ENCODE measurements at regions not wholly inside any gene's neighbourhood (a gene's known extent, or its start where the extent isn't known, plus 50 kb on each side); places are given as distances from the start of the nearest gene placed in this dataset.
"Not testable (repeated sequence)": the region's sequence is repeated elsewhere in the genome, so short reads cannot be mapped to it uniquely, and the experiment has no call there.

GRCh38 chr19:27722625-27723024 lies 1490.3 kb downstream of the UQCRFS1 start:
- no peak for ATAC-seq
- no peaks in the 10 kb centered on the region for H3K4me1 Mint-ChIP-seq
- no peak overlapping the region for H3K27ac Mint-ChIP-seq
- peaks cover 18% of the 10 kb centered on the region for H3K9me3 Mint-ChIP-seq
- no peaks in the 10 kb centered on the region for H3K36me3 Mint-ChIP-seq
- no peak overlapping the region for H3K4me3 Mint-ChIP-seq
- DNase-seq (ENCODE audit: low spot score in 2 of 2), result no peak

GRCh38 chr19:27720155-27720554 lies 1492.8 kb downstream of the UQCRFS1 start:
- Mint-ChIP-seq H3K27ac (no peak overlapping the region), H3K4me1 (no peaks in the 10 kb centered on the region), H3K36me3 (no peaks in the 10 kb centered on the region), H3K9me3 (peaks cover 18% of the 10 kb centered on the region), H3K4me3 (no peak overlapping the region)
- ATAC-seq (no peak), DNase-seq (ENCODE audit: low spot score in 2 of 2) (no peak)

DNA sequence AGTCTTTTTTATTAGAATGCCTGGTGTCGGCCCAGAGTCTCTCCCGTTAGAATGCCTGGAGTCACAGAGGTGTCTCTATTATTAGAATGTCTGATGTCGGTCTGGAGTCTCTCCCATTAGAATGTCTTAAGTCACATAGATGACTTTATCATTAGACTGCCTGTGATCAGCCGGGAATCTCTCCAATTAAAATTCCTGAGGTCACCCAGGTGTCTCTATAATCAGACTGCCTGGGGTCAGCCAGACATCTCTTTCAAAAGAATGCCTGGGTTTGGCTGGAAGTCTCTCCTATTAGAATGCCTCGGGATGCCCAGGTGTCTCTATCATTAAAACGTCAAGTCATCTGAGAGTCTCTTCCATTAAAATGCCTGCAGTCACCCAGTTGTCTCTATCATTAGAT lies 1493.9 kb downstream of the UQCRFS1 start:
- Mint-ChIP-seq H3K4me1 (no peaks in the 10 kb centered on the region), H3K4me3 (no peak overlapping the region), H3K27ac (no peak overlapping the region), H3K9me3 (peaks cover 18% of the 10 kb centered on the region), H3K36me3 (no peaks in the 10 kb centered on the region)
- DNase-seq (ENCODE audit: low spot score in 2 of 2) (no peak), ATAC-seq (no peak)

GRCh38 chr19:27718234-27718633 lies 1494.7 kb downstream of the UQCRFS1 start:
- Mint-ChIP-seq H3K9me3 (peaks cover 16% of the 10 kb centered on the region), H3K36me3 (no peaks in the 10 kb centered on the region), H3K27ac (no peak overlapping the region), H3K4me3 (no peak overlapping the region), H3K4me1 (no peaks in the 10 kb centered on the region)
- ATAC-seq (no peak), DNase-seq (ENCODE audit: low spot score in 2 of 2) (no peak)

- Mint-ChIP-seq H3K36me3 (no peaks in the 10 kb centered on the region), H3K9me3 (peaks cover 14% of the 10 kb centered on the region), H3K4me1 (no peaks in the 10 kb centered on the region), H3K27ac (no peak overlapping the region), H3K4me3 (no peak overlapping the region)
- no peak for ATAC-seq
- DNase-seq (ENCODE audit: low spot score in 2 of 2), result no peak
These were observed 1495.1 kb downstream of the UQCRFS1 start for GRCh38 chr19:27717825-27718224.

- Mint-ChIP-seq H3K27ac (no peak overlapping the region), H3K36me3 (no peaks in the 10 kb centered on the region), H3K4me1 (no peaks in the 10 kb centered on the region), H3K9me3 (peaks cover 18% of the 10 kb centered on the region), H3K4me3 (no peak overlapping the region)
- DNase-seq (ENCODE audit: low spot score in 2 of 2) (no peak), ATAC-seq (no peak)
These were observed 1496.0 kb downstream of the UQCRFS1 start for GRCh38 chr19:27716922-27717321.

GRCh38 chr19:27714857-27715256 lies 1498.1 kb downstream of the UQCRFS1 start:
- ATAC-seq (no peak), DNase-seq (ENCODE audit: low spot score in 2 of 2) (no peak)
- H3K4me1 Mint-ChIP-seq, result no peaks in the 10 kb centered on the region
- no peaks in the 10 kb centered on the region for H3K36me3 Mint-ChIP-seq
- H3K27ac Mint-ChIP-seq, result no peak overlapping the region
- no peak overlapping the region for H3K4me3 Mint-ChIP-seq
- peaks cover 20% of the 10 kb centered on the region for H3K9me3 Mint-ChIP-seq

DNA sequence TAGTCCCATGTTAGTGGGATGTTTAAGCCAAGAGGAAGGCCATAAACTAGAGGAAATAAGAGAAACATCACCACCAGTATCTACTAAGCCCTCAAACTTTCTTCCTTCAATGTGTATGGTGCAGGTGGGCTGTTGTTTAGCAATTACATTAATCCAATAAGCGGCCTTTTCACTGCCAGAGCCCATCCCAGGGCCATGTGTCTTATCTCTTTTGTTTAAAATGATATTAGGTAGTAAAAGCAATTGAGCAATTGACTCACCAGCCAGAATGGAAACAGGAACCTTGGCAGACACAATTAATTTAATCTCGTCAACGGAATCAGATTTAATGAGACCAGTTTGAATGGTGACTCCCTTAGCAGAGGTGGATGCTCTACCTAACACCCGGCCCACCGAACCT lies 1503.5 kb downstream of the UQCRFS1 start:
- H3K36me3 Mint-ChIP-seq, result no peaks in the 10 kb centered on the region
- no peak overlapping the region for H3K4me3 Mint-ChIP-seq
- DNase-seq (ENCODE audit: low spot score in 2 of 2) (no peak), ATAC-seq (no peak)
- no peaks in the 10 kb centered on the region for H3K4me1 Mint-ChIP-seq
- H3K27ac Mint-ChIP-seq, result no peak overlapping the region
- H3K9me3 Mint-ChIP-seq, result peaks cover 18% of the 10 kb centered on the region

GRCh38 chr19:27708986-27709385 lies 1504.0 kb downstream of the UQCRFS1 start:
- peaks cover 18% of the 10 kb centered on the region for H3K9me3 Mint-ChIP-seq
- H3K27ac Mint-ChIP-seq; H3K4me1 Mint-ChIP-seq; ATAC-seq; H3K36me3 Mint-ChIP-seq; DNase-seq (ENCODE audit: low spot score in 2 of 2); H3K4me3 Mint-ChIP-seq: not testable (repeated sequence)

DNA sequence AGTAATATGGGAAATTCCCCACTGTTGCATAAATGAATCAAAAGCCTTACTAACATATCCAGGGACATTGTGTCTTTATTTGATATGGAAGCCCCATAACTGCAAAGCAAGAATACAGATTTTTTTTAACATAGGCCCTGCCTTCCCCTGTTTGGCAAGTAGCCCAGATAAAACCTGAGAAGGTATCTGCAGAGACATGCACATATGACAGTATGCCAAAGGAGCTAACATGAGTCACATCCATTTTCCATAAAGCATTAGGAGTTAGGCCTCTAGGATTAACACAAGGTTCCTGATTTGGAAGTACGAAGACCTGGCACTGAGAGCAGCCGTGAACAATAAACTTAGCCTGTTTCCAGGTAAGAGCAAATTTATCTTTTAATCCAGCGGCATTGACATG lies 1505.9 kb downstream of the UQCRFS1 start:
- DNase-seq (ENCODE audit: low spot score in 2 of 2); H3K36me3 Mint-ChIP-seq; H3K27ac Mint-ChIP-seq; ATAC-seq; H3K4me3 Mint-ChIP-seq; H3K4me1 Mint-ChIP-seq: not testable (repeated sequence)
- H3K9me3 Mint-ChIP-seq, result peaks cover 14% of the 10 kb centered on the region

- Mint-ChIP-seq H3K27ac (no peak overlapping the region), H3K4me3 (no peak overlapping the region), H3K4me1 (no peaks in the 10 kb centered on the region), H3K36me3 (no peaks in the 10 kb centered on the region), H3K9me3 (peaks cover 7% of the 10 kb centered on the region)
- ATAC-seq (no peak), DNase-seq (ENCODE audit: low spot score in 2 of 2) (no peak)
These were observed 1507.1 kb downstream of the UQCRFS1 start for GRCh38 chr19:27705896-27706295.

GRCh38 chr19:27694361-27695055 lies 1518.4 kb downstream of the UQCRFS1 start:
- DNase-seq (ENCODE audit: low spot score in 2 of 2) (no peak), ATAC-seq (no peak)
- Mint-ChIP-seq H3K4me1 (no peaks in the 10 kb centered on the region), H3K27ac (no peak overlapping the region), H3K9me3 (peaks cover 24% of the 10 kb centered on the region), H3K36me3 (no peaks in the 10 kb centered on the region), H3K4me3 (no peak overlapping the region)

- no peak for ATAC-seq
These were observed 1521.0 kb downstream of the UQCRFS1 start for GRCh38 chr19:27691991-27692390.

DNA sequence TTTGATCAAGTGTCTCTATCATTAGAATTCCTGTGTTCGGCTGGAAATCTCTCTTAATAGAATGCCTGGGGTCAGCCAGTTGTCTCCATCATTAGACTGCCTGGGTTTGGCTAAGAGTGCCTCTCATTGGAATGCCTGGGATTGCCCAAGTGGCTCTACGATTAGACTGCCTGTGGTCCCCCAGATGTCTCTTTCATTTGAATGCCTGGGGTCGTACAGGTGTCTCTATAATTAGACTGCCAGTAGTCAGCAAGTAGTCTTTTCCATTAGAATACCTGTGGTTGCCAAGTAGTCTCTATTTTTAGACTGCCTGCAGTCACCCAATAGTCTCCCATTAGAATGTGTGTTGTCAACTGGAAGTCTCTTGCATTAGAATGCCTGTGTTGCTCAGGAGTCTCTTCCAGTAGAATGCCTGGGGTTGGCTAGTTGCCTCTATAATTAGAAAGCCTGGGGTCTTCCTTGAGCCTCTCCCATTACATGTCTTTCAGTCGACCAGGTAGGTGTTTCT lies 1523.2 kb downstream of the UQCRFS1 start:
- Mint-ChIP-seq H3K4me1 (no peaks in the 10 kb centered on the region), H3K36me3 (no peaks in the 10 kb centered on the region), H3K9me3 (peaks cover 15% of the 10 kb centered on the region), H3K4me3 (no peak overlapping the region), H3K27ac (no peak overlapping the region)
- ATAC-seq (no peak), DNase-seq (ENCODE audit: low spot score in 2 of 2) (no peak)

More at GRCh38 chr19:27691991-27692390, 1521.0 kb downstream of the UQCRFS1 start:
- DNase-seq (ENCODE audit: low spot score in 2 of 2), result no peak
- Mint-ChIP-seq H3K36me3 (no peaks in the 10 kb centered on the region), H3K27ac (no peak overlapping the region), H3K9me3 (peaks cover 15% of the 10 kb centered on the region), H3K4me1 (no peaks in the 10 kb centered on the region), H3K4me3 (no peak overlapping the region)

DNA sequence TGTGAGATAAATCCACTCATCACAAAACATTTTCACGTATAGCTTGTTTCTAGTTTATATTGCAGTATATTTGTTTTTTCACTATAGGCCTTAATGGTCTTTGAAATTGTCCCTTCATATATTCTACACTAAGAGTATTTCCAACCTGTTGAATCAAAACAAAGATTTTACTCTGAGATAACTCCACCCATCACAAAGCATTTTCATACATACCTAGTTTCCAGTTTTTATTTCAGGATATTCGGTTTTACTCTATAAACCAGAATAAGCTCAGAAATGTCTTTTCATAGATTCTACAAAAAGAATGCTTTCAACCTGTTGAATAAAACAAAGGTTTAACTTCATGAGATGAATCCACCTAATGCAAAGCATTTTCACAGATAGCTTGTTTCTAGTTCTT lies 1528.7 kb downstream of the UQCRFS1 start:
- Mint-ChIP-seq H3K36me3 (no peaks in the 10 kb centered on the region), H3K4me3 (no peak overlapping the region), H3K4me1 (no peaks in the 10 kb centered on the region), H3K27ac (no peak overlapping the region), H3K9me3 (no peaks in the 10 kb centered on the region)
- ATAC-seq (no peak), DNase-seq (ENCODE audit: low spot score in 2 of 2) (no peak)

DNA sequence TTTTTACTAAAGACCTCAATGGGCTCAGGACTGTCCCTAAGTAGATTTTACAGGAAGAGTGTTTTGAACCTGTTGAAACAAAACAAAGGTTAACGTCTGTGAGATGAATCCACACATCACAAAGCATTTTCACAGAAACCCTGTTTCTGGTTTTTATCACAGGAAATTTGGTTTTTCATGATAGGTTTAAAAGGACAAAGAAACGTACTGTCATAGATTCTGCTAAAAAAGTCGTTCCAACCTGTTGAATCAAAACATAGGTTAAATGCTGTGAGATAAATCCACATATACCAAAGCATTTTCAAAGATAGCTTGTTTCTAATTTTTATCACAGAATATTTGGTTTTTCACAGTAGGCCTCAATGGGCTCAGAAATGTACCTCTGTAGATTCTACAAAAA lies 1531.0 kb downstream of the UQCRFS1 start:
- H3K9me3 Mint-ChIP-seq, result peaks cover 10% of the 10 kb centered on the region
- H3K27ac Mint-ChIP-seq, result no peak overlapping the region
- H3K4me3 Mint-ChIP-seq, result no peak overlapping the region
- H3K36me3 Mint-ChIP-seq, result no peaks in the 10 kb centered on the region
- ATAC-seq (no peak), DNase-seq (ENCODE audit: low spot score in 2 of 2) (no peak)
- no peaks in the 10 kb centered on the region for H3K4me1 Mint-ChIP-seq
